NB4 (cell line): ENCODE measurements at regions not wholly inside any gene's neighbourhood (a gene's known extent, or its start where the extent isn't known, plus 50 kb on each side); places are given as distances from the start of the nearest gene placed in this dataset.

ENCODE experiments used
- DNase-seq: peaks from one replicate; pipeline ENCODE4 v3.0.0; 2010; ENCODE audit warnings: low read depth
- H3K4me3 ChIP-seq: one replicate; pipeline ENCODE4 v1.5.1; 2011; ENCODE audit warnings: mild to moderate bottlenecking, low read depth, low read length, moderate library complexity
- CTCF ChIP-seq: IDR thresholded peaks from one replicate; pipeline ENCODE4 v1.5.1; 2012; ENCODE audit warnings: low read depth, low read length
- MAX ChIP-seq: IDR thresholded peaks from 2 replicates; pipeline ENCODE4 v1.6.1; 2011; ENCODE audit warnings: low read depth, low read length
- MYC ChIP-seq: IDR thresholded peaks from 2 replicates; pipeline ENCODE4 v1.6.1; 2011; ENCODE audit warnings: low read depth, low read length
- POLR2A ChIP-seq: IDR thresholded peaks from 2 replicates; pipeline ENCODE4 v1.6.1; 2011; ENCODE audit warnings: mild to moderate bottlenecking; ENCODE audit not compliant: insufficient read length; ENCODE audit errors: extremely low read depth

DNA sequence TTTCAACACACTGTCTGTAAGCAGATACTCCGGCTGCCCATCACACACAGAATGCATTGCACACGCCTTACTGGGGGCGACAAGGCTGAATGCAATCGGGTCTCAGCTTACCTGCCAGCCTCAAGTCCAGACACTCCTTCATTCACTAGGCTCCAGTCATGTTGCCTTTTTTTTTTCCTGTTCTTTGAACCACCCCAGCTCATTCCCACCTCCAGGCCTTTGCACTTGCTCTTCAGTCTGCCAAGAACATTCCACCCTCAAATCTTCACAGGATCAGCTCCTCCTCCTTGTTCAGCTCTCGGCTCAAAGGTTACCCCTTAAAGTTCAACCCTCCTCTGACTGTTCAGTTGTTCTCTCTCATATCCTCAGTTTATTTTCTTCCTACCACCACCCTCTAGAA lies 181.9 kb upstream of the ESRRG start:
- TF ChIP-seq MYC (no peak), MAX (no peak), CTCF (no peak), POLR2A (no peak)
- no peak overlapping the region for H3K4me3 ChIP-seq
- DNase-seq = no peak

- no peak for DNase-seq
- H3K4me3 ChIP-seq = no peak overlapping the region
- TF ChIP-seq CTCF (no peak), MAX (no peak), POLR2A (no peak), MYC (no peak)
Measured at GRCh38 chr1:216904471-216904870, 181.2 kb upstream of the ESRRG start.

- TF ChIP-seq CTCF (no peak), POLR2A (no peak), MAX (no peak), MYC (no peak)
- H3K4me3 ChIP-seq = no peak overlapping the region
- no peak for DNase-seq
Measured at GRCh38 chr1:216903382-216903740, 180.1 kb upstream of the ESRRG start.

DNA sequence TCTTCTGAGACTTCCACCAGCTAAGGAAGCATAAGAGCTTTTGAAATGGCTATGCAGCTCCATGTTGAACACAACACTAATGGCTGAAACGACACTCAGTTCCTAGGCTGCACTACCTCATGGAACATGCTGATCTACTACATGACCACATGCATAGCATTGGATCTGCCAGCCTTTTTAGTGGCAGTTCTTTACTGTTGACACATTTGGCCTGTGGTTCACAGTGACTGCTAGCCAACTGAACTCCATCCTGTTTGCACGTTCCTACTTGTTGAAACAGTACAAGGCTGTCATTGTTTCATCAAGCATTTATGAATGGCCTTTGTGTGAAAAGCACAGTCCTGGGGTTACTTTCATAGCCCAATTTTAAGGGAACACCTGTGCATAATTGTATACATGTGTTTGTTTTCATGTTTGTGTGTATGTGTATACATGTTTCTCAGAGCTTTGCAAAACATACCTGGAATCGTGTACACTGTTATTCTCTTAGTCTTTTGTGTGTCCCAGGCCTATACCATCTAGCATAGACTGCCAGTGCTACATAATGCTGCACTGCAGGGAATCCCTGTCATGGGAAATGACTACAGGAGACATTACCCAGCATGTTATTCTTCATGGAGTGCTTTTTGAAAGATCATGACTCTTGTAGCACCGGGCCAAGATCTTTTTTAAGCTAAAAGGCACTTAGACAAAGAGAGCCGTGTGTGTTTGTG lies 179.6 kb upstream of the ESRRG start:
- no peak overlapping the region for H3K4me3 ChIP-seq
- DNase-seq = no peak
- no peak for TF ChIP-seq MAX
- no peak for TF ChIP-seq CTCF
- TF ChIP-seq MYC = no peak
- no peak for TF ChIP-seq POLR2A

DNA sequence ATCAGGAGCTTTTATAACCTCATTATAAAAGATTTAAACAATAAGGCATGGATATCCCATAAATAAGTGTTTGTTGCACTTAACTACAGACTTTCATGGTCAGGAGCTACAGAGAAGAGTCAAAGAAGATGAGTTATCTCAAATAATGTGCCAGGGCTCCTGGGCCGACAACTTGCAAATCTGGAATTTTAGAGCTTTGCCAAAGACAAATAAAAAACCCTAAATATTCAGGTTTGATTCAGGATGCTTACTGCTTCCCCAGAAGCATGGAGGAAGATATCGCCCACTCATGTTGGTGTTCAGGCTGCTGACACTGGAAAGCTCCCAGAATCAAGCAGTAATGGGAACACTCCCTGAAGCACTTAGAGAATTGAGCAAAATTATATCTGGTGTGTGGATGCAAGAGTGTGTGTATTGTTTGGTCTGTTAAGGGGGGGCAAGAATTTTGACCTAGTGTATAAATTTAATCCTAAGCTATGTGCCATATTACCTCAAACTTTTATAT lies 176.9 kb upstream of the ESRRG start:
- H3K4me3 ChIP-seq = no peak overlapping the region
- DNase-seq = no peak
- no peak for TF ChIP-seq CTCF
- TF ChIP-seq POLR2A = no peak
- no peak for TF ChIP-seq MAX
- TF ChIP-seq MYC = no peak

DNA sequence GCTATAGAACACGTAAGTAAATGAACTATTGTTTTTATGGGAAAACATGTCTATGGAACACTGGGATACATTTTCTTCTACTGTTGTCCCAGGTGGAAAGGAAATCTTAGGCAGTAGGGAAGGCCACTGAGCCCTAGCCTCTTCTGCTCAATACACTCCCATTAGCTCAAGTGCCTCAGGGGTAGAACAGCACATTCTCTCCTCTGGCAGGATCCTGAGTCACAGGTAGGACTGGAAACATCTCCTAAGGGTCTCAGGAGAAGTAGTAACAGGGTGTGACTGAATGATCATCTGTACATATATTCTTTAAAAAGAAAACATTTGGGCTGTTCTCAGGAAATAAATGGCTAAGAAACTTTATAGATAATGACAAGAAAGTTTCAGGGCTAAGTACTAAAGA lies 175.6 kb upstream of the ESRRG start:
- H3K4me3 ChIP-seq = no peak overlapping the region
- DNase-seq = no peak
- TF ChIP-seq MAX (no peak), CTCF (no peak), MYC (no peak), POLR2A (no peak)
